HG02852 (cell line): ENCODE measurements at regions not wholly inside any gene's neighbourhood (a gene's known extent, or its start where the extent isn't known, plus 50 kb on each side); places are given as distances from the start of the nearest gene placed in this dataset.

Experiments used
- ATAC-seq: cut with Tn5 transposase; IDR thresholded peaks from one replicate; pipeline ENCODE4 v1.9.1; 2021; ENCODE audit warnings: mild to moderate bottlenecking, moderate library complexity; ENCODE audit not compliant: unreplicated experiment

- ATAC-seq: no peak
Observed at GRCh38 chr1:58861506-58861905, 77.7 kb upstream of the JUN start.

DNA sequence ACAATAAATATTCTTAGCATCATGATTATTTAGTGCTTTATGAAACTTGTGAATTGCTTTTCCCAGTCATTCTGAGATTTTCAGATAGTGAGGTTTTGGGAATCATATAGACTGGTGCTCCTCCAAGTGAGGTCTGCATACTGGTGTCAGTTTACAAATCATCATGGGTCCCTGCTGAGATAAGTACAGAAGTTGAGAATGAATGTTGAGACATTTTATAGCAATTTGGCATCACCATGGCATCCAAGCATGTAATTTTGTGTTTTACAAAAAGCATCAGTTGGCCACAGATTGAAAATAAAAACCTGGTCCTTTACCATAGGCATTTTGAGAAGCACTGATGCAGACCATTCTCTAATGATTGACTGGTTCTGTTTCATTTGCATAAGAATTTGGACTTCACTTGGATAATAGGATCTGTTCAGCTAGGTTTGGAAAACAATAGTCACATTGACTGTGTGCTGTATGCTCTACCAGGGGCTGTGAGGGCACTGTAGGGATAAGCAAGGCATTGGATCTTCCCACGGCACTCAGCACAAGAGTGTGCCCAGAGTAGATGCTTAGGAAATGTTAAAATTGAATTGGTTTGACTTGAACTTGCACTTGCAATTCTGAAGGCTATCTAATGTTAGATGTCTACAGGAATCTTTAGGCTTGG is 79.0 kb upstream of the JUN start:
- ATAC-seq: no peak

GRCh38 chr1:58864654-58865053 is 80.8 kb upstream of the JUN start:
- no peak for ATAC-seq

DNA sequence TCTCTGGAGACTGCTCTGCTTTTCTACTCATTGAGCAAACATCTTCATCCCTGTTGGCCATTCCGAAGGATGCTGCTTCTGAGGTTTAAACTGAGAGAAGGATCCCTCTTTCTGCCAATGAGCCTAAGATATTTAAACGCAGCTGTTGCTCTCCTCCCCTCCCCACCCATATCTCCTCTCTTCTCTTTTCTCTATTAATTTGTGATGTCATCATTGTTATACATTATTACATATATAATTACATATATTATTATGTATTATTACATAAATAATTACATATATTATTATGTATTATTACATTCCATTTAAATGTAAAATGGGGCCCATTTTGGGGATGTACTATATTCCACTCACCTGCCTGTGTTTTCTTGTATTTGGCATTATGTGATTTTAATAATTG is 82.7 kb upstream of the JUN start:
- ATAC-seq: no peak

DNA sequence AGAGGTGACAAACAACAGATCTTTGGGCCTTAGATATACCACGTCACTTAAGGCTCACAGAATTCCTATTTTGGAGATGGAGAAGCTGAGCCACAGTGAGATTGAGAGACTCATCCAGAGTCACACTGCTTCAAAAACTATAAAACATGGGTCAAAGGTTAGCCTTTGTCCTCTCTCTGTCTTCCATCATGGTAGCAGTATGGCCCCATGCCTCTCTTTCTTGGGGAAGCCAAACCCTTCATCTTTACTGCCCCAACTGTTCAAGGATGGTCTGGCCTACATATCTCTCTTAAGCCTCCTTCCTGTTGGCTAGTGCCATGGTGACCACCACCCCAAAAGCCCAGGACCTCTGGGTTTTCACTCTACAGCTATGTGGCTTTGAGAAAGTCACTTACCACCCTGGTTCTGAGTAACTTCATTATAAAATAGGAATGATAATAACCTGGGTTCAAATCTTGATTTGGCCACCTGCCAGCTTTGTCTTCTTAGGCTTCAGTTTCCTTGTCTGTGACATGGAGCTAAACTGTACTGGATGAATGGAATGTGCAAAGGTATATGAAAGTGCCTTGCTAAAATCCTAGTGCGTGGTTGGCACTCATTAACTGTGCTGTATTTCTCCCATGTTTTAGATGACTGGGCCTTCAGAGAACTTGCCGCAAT is 85.9 kb upstream of the JUN start:
- no peak for ATAC-seq

GRCh38 chr1:58870298-58870676 is 86.4 kb upstream of the JUN start:
- no peak for ATAC-seq

GRCh38 chr1:58874342-58874741 is 90.5 kb upstream of the JUN start:
- ATAC-seq: no peak

DNA sequence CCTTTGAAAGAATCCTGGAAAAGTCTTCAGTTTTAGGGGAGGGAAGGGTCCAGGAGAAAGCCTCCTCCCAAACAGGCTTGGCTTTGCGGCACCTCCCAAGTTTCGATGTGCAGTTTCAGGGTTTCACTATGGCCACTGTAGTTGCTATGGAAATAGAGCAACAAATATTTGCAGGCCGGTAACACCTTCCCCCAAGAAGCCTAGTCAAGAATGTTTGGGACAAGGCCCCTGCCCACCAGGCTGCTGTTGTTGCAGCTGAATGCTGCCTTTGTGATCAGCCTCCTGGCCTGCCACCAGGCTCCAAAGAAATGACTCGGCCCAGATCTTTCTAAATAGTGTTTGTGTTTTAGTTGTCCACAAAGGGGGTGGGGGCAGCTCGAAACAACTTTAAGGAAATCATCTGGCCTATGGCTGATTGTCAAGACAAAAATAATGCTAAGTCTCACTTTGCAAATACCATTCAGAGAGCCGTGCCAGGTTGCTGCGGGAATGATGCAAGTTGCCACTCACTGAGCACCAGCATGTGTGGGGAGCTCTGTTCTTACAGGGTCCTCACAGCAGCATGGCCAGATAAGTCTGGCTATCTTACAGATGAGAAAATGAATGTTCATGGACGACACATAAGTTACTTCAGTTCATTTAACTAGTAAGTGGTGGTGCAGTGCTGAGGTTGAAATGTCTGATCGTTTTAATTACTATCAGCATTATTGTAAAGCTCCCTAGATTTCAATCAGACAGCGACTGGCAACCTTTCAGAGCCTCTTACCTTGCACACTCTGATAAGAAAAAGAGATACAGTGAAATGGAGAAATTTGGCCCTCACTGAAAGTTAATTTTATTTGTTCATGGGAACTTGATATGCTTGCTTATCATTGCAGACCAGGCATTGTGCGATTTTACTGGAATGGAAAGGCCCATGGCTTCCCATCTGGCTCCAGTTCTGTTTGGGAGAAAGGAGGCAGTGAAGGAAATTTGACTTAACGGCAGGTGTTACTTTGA is 91.2 kb upstream of the JUN start:
- ATAC-seq: no peak

- no peak for ATAC-seq
Observed at GRCh38 chr1:58879464-58879863, 95.6 kb upstream of the JUN start.

DNA sequence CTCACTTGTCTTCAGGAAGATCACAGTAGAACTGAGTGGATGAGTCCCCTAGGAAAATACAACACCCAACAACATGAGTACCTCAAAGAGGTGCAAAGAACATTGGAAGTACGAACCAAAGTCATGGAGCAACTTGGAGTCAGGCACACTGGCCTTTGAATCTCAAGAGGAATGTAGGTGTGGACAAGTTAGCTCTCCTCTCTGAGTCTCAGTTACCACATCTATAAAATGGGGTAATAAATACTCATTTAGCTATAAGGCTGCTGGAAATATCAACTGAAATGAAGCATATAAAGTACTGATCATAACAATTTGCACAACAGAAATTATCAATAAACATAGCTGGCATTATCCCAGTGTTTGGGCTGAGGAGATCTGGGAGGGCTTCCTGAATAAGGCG is 96.7 kb upstream of the JUN start:
- no peak for ATAC-seq

DNA sequence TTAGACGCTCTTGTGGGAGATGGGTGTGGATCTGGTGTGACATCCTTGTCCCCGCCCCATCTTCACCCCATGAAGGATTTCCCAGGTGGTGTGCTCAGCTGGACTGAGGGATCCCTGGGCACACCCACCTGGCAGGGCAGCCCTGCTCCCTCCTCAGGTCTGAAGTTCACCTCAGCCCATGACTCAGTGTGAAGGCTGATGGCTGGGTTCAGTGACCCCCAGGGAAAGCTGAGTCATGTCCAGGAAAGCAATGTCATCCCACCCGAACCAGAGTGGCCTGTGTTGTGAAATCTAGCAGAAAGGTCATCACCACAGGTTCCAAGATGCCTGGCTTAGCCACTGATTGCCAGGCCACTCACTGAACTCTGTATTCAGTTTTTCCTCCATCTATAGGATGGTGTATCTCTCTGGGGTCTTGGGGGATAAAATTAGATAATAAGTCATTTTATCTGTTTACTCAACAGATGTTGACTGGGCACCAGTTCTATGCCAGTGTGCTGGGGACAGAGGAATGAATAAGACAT is 97.7 kb upstream of the JUN start:
- no peak for ATAC-seq

DNA sequence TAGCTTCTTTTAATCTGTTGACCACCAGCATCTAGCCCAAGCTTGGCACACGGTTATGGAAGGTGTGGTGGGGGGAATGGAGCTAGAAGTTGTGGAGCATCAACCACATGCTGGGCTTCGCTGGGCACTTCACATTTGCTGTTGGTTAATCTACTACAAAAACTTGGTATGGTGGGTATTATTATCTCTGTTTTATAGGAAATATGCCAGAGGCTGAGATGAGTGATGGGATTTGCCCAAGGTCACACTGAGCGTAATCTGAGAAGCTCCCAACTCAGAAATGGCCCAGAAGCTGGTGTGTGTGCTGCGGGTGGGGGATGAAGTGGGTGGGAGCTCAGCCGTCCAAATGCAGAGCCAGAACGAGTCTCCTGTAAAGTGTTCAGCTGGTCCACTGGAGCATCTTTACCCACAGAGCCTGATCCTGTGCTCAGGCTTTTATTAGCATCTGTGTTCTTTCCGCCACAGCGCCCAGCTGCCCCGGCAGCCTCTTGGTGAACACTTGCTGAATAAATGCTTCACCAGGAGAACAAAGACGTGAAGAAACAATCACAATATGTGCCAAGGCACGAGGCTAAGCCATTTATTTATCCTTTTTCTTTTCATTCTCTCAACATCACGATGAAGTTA is 98.6 kb upstream of the JUN start:
- no peak for ATAC-seq

GRCh38 chr1:58883037-58883887 is 99.4 kb upstream of the JUN start:
- ATAC-seq: no peak

GRCh38 chr1:58883888-58884482 is 100.1 kb upstream of the JUN start:
- ATAC-seq: peak; percentile 75

DNA sequence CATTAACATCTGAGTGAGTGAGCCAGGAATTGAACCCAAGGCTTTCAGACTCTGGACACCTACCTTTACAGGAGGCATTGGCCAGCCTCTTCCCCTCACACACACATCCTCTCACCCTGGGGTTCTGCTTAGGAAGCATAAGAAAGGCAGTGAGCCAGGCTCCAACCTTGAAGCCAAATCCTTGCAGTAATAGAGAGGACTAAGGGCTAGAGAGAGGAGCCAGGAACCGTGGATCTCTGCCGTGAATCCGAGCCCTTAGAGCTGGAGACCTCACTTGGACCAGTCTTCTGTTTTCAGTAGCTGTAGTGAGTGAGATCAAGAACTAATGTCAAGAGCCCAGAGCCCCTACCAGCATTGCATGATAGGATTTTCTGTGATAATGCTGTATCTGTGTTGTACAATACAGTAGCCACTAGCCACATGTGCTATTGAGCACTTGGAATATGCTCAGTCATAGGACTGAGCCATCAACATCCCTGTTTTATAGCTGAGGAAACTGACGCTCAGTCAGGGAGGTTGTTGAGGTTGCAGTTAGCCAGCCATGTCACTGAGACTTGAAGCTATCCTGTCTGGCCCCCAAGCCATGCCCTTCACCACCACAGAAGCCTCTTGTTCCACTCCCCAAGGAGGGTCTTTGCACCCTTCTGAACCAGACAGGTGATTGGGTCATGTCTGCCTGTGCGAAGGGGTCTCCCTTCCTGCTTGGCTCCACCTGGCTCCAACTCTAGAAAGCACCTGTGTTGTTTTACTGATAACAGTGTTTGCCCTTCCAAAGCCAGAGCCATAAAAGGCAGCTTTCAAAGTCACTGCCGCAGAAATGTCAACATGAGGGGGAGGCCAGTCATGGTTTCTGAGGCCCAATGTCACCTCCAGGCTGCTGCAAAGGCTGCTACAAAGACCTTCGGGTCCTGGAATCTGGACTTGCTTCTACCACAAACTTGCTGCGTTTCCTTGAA is 101.1 kb upstream of the JUN start:
- ATAC-seq: no peak

GRCh38 chr1:58885998-58886397 is 102.2 kb upstream of the JUN start:
- ATAC-seq: no peak

DNA sequence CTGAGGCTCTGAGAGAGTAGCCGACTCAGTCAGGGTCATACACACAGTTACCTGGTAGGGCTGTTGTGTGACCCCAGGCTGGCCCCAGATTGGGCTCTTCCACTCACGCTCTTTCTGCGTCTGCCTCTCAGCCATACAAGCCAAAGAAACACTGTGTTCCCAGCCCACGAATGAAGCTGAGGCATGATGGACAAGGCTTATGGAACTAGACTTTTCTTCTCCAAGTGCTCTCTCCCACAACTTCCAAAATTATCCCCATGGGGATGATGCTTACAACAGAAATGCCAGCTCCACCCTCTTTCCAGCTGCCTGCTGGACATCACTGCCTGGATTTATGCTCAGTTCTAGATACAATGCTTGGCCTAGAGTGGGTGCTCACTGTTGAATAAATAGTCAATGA is 102.8 kb upstream of the JUN start:
- no peak for ATAC-seq

DNA sequence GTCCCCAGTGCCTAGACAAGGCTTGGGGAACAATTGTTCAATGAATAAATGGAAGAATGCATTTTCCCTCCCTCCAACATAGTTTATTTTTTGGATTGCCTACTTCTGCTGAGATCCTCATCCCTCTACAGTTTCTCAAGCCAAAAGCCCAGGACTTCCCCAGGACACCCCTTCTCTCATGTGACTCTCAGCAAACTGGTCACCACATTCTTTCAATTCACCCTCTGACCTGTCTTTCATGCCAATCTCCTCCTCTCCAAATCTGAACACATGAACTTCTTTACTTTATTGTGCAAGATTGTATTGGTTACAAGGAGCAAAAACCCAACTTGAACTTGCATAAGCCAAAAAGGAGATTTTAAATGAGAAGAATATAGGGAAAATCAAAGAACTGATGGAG is 103.2 kb upstream of the JUN start:
- ATAC-seq: no peak

DNA sequence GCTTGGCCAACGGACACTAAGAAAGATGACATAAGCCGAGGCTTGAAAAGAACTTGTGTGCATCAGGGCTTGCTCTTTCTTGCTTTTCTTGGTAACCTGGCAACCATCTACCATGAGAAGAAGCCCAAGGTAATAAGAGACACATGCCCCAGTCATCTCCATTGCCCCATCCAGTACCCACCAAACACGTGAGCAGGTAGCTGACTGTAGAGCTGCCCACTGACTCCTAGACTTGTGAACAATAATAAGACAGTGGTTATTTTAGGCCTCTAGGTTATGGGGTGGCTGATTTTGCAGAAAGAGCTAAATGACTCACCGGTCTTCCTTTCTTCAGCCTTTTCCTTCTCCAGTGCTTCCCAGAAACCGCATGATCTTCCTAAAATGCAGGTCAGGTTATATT is 105.0 kb upstream of the JUN start:
- no peak for ATAC-seq
